NCI-H2227 (cell line): ENCODE measurements at regions not wholly inside any gene's neighbourhood (a gene's known extent, or its start where the extent isn't known, plus 50 kb on each side); places are given as distances from the start of the nearest gene placed in this dataset.
A peak's percentile ranks its signal among the peaks of the same experiment; 100 is the strongest.

ENCODE experiments used
- DNase-seq: peaks from one replicate; lab custom pipeline; 2025; ENCODE audit not compliant: unreplicated experiment; lab: John Stamatoyannopoulos, UW

GRCh38 chr6:45742591-45742990 lies 273.1 kb downstream of the CLIC5 start:
- no peak for DNase-seq

GRCh38 chr6:45741437-45742171 lies 274.1 kb downstream of the CLIC5 start:
- no peak for DNase-seq

GRCh38 chr6:45739058-45739457 lies 276.6 kb downstream of the CLIC5 start:
- no peak for DNase-seq

DNA sequence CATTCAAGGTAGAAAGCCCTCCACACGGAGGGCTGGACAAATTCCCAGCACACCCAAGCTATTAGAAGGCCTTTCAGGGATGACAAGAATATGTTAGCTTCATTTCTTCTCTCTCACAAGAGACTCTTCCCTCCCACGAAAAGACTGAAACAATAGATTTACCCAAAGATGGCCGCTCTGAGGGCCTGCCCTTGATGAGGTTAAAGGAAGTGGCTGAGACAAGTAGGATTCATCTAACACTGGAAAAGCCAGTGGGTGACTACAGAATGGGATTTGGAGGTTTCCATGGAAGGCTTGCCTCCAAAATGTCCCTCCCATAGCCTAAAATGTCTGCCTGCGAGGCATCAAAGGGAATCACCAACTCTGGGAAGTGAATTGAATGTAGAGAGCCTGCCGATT lies 277.6 kb downstream of the CLIC5 start:
- no peak for DNase-seq

DNA sequence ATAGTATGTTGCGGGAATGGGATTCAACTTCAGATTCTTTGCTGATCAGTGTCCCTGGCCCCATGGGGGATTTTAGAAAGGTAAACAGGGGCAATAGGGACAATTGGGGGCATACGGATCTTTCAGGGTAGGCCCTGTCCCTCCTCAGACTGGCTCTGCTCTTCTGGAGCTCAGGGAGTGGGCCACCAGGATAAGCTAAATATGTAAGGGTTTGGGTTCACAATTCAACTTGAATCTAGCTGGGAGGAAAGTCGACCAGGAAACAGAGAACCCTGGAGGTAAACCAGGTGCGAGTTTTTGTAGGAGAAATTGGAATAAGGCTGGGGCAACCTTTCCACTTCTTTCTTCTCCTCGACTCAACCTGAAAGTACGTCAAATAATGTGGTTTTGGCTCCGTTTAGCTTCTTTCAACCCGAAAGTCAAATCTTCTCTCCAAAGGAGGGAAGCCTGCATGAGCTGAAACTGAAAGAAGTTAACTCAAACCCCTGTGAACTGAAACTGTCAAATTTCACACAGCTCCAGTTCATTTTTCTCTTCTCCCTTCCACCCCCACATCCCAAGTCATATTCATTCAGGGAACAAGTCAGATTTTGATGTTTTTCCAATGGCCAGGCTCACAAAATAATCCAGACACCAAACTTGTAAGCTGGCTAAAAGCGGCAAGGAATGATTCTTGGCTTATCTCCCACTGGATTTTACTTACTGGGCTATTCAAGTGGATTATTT lies 278.2 kb downstream of the CLIC5 start:
- DNase-seq: no peak

DNA sequence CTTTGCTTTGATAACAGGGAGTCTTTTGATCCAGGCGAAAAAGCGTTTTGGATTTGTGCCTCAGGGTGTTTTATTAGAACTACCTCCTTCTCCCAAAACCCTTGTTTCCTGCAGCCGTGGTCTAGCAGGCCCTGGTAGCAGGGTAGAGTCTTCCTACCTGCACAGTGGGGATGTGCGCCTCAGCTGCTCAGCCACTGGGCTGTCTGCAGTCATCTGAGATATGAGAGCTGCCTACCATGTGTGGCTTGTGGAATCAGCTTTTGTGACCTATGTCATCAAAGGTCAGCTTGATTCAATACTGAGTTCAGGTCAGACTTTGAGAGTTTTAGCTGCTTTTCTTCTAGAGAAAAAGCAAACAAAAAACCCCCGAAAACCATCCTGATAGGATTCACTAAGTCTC lies 279.5 kb downstream of the CLIC5 start:
- no peak for DNase-seq

DNA sequence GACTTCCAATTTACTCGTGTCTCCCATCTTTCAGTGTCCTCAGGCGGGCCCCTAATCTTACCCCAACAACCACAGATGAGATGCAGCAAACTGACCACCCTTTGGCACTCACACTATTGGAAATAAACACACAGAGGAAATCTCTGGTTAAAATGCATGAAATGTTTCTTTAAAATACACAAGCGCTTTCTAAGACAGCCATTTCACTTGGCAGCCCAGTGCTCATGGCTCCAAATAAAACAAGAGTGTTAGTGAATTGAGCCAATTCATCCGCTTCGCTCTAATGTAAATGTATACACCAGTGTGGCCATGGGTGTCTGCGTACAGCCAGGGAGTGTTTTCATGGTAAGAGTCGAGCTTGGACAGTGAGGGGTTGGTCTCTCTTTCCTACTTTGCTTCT lies 282.9 kb downstream of the CLIC5 start:
- DNase-seq: no peak

DNA sequence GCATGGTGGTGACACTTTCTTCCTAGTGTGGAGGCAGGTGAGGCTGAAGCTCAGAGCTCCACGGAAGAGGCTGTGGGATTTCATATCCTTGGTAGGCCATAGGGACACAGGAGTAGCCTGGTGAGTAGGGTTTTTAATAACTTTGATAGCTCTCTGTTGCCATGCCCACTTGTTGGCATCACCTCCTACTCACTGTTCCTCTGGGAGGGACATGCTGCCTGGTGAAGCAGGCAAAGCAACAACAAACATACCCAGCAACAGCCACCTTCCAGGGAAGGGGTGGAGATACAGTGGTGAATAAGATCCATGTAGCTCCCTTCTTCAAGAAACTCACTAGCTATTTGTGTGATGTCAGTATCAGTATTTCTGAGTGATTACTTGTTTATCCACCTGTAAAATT lies 285.4 kb downstream of the CLIC5 start:
- no peak for DNase-seq

DNA sequence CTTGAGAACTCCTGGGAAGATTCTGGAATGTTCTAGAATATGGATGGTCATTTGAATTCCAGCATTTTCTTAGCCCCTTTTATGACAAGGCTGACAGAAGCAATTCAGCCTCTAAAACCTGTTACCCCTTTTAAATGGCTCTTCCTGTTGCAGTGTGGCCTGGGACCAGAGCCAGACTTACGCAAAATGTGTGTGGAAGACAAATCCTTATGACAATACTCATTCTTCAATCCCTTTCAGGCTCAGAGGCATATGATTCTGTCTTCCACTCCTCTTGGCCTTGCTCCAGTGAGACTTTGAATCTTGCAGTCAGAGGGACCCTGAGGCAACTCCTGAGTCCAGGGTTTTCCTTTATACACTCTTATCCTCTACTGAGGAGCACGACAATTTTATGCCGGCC lies 287.0 kb downstream of the CLIC5 start:
- DNase-seq: no peak

- DNase-seq: no peak
Measured at GRCh38 chr6:45727819-45728449, 287.7 kb downstream of the CLIC5 start.

DNA sequence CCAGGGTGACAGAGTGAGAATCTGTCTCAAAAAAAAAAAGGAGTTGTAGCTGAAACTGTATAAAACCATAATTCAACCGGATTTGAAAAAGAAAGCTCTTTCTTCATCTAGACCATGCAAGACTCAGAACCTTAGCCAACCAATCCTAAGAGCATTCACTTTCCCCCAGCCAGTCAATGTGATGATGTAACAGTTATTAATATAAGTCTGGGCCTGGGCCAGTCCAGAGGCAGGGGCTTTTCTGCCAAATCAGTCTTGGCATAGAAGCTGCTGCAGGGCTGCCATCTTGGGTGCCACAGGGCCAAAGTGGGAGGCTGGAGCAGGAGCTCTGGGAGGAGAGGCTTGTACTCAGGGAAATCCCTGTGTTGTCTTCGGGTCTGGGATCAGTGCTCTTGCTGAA lies 288.4 kb downstream of the CLIC5 start:
- no peak for DNase-seq

DNA sequence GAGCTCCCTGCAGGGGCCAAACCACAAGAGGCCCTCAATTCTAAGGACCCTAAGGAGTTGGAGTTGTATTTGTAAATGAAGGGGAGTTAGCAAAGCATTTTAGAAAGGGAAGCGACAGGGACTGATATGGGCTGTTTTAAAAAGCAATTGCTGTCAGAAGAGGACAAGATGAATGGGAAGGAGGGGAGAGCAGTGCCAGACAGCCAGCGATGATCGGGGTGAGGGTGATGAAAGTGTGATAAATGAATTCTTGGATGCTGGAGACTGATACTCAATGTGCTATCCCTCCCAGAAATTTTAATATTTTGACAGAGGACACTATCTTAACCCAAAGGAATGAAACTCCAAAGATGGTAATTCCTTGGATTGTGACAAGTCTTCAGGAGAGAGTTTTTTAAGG lies 289.2 kb downstream of the CLIC5 start:
- DNase-seq: no peak

DNA sequence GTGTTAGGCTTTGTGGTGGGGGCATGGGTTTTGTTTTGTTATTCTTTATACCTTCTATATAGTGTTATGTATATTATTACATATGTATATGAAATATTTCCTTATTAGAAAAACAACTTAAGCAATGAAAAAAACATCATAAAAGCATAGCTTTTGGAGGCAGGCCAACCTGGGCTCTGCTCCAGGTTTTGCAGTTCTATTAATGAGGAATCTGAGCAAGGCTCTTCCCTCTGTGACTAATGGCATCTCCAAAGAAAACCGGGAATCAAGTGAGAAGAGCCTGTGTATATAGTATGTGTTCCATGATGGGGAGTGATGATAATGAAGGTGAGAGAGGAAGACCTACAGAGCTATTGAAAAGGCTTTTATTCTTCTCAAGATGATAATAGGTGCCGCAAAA lies 291.1 kb downstream of the CLIC5 start:
- peak; percentile 1 for DNase-seq

DNA sequence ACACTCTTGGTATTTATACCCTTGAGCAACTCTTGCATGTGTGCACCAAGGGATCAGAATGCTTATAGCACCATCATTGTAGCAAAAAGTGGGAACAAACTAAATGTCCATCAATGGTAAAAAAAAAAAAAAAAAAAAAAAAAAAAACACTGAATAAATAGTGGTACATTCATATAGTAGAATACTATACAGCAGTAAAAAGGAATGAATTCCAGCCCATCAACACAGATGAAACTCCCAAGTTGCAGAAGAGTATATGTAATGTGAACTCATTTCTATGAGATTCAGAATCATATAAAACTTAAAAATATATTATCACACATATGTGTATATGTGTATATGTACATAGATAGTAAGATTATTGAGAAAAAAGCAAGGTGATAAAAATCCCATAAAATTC lies 291.6 kb downstream of the CLIC5 start:
- DNase-seq: no peak

- no peak for DNase-seq
Measured at GRCh38 chr6:45722876-45723275, 292.8 kb downstream of the CLIC5 start.

DNA sequence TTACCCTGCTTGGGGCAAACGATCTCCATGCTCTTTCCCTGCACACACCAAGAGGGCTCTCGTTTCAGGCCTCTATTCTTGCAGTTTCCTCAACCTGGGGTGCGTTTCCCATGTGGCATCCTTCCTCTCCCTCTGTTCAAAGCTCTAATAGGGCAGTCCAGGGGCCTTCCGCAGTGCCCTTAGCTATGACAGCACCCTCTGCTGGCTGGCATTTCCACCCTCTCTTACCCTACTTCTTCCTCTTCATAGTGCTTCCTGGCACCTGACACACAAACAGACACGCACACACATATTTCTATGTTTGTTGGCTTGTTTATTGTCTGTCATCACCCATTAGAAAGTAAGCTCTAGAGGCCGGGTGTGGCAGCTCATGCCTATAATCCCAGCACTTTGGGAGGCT lies 294.0 kb downstream of the CLIC5 start:
- no peak for DNase-seq

DNA sequence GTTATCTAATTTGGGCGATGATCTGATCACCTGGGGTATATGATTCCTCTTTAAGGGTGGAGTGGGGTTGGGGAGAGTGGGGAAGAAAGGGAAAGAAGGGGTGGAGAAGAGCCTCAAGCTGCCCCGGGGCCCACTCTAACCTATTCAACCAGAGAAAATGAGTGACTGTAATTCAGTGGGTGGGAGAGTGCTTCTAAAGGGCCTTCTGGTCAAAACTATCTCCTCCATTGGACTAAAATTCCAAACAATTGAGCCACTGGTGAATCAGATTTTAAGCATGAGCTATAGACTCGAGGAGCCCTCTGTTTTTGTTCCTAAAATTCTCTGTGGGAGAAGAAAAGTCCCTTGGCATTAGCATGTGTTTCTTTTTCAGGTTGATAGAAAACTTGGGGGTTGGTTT lies 296.8 kb downstream of the CLIC5 start:
- DNase-seq: no peak

- no peak for DNase-seq
Measured at GRCh38 chr6:45718131-45718530, 297.5 kb downstream of the CLIC5 start.

DNA sequence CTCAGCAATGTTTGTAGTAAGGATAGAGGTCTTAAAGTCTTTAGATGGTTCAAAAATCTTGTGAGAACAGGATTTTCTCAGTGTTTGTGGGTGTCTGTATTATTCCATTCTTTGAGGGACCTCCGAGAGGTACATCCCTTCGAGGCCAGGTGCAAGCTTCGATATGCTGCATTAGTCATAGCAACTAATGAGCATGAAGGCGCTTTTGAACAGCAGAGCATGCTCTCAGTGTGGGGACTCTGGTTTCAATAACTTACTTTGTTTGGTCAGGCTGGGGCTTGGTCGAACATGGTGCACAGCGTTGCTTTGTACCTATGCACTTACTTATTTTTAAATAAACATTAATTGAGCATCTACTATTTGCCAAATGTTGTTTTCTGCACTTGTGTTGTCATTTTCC lies 297.9 kb downstream of the CLIC5 start:
- no peak for DNase-seq

- DNase-seq: no peak
Measured at GRCh38 chr6:45717027-45717426, 298.6 kb downstream of the CLIC5 start.

GRCh38 chr6:45715508-45715803 lies 300.2 kb downstream of the CLIC5 start:
- DNase-seq: no peak

GRCh38 chr6:45714741-45715507 lies 300.7 kb downstream of the CLIC5 start:
- peak; percentile 70 for DNase-seq
